Gastrocnemius medialis (tissue), 4 donors: ENCODE measurements at regions not wholly inside any gene's neighbourhood (a gene's known extent, or its start where the extent isn't known, plus 50 kb on each side); places are given as distances from the start of the nearest gene placed in this dataset.

Source experiments
- POLR2A ChIP-seq, 2 donors: fragments of 450-650 bp; IDR thresholded peaks; one replicate each; pipeline ENCODE4 v1.6.1; 2017; ENCODE audit warnings: antibody characterized with exemption in 2 of 2, mild to moderate bottlenecking in 2 of 2, moderate library complexity in 2 of 2
- TF ChIP-seq, protein P1 (sequence below), 5 experiments: fragments of 450-650 bp in 3 of 5; fragments of 200-600 bp in 2 of 5; sonication (generic) in 2 of 5; IDR thresholded peaks in 4 of 5; conservative IDR thresholded peaks in 1 of 5; 1 replicate in 4 of 5; 2 replicates in 1 of 5; pipeline ENCODE4 v1.5.1; 2016 to 2019; ENCODE audit warnings: antibody characterized with exemption in 5 of 5, mild to moderate bottlenecking in 3 of 5, moderate library complexity in 3 of 5

DNA sequence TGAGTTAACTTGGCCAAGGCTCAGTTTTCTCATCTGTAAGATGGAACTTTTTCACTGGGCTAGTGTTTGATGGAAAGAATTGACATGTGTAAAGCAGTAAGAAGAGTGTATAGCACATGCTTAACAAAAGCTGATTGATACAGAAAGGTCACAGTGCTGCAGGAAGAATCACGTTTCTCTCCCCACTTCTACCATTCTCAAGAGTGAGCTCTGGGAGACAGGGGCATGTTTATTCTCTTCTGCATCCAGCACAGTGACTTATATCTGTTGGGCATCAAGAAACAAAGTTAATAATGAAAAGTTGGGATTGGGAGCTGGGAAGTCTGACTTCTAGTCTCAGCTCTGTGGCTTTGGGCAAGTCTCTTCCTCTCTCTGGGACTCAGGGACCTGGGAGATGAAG lies 55.3 kb downstream of the IRX3 start:
- TF ChIP-seq, protein P1, sequence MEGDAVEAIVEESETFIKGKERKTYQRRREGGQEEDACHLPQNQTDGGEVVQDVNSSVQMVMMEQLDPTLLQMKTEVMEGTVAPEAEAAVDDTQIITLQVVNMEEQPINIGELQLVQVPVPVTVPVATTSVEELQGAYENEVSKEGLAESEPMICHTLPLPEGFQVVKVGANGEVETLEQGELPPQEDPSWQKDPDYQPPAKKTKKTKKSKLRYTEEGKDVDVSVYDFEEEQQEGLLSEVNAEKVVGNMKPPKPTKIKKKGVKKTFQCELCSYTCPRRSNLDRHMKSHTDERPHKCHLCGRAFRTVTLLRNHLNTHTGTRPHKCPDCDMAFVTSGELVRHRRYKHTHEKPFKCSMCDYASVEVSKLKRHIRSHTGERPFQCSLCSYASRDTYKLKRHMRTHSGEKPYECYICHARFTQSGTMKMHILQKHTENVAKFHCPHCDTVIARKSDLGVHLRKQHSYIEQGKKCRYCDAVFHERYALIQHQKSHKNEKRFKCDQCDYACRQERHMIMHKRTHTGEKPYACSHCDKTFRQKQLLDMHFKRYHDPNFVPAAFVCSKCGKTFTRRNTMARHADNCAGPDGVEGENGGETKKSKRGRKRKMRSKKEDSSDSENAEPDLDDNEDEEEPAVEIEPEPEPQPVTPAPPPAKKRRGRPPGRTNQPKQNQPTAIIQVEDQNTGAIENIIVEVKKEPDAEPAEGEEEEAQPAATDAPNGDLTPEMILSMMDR (IDR thresholded peaks at IDR 0.05 in 4 of 5, conservative IDR thresholded peaks at IDR 0.05 in 1 of 5): no peak
- no peak for TF ChIP-seq POLR2A (IDR thresholded peaks at IDR 0.05)
